Coronary artery (tissue), 2 donors: ENCODE measurements at regions not wholly inside any gene's neighbourhood (a gene's known extent, or its start where the extent isn't known, plus 50 kb on each side); places are given as distances from the start of the nearest gene placed in this dataset.

Source experiments
- DNase-seq: peaks from one replicate; pipeline ENCODE4 v3.0.0-alpha.2; 2017; ENCODE audit warnings: low spot score
- H3K27ac ChIP-seq, 2 donors: fragments of 200-600 bp; sonication (generic); one replicate each; pipeline ENCODE4 v1.5.1; 2016 to 2019
- H3K4me3 ChIP-seq: fragments of 200-600 bp; sonication (generic); 2 replicates; pipeline ENCODE4 v1.5.1; 2016; ENCODE audit warnings: mild to moderate bottlenecking, moderate library complexity
- TF ChIP-seq, protein P1 (sequence below): fragments of 200-600 bp; sonication (generic); IDR thresholded peaks from one replicate; pipeline ENCODE4 v1.5.1; 2019; ENCODE audit warnings: antibody characterized with exemption

DNA sequence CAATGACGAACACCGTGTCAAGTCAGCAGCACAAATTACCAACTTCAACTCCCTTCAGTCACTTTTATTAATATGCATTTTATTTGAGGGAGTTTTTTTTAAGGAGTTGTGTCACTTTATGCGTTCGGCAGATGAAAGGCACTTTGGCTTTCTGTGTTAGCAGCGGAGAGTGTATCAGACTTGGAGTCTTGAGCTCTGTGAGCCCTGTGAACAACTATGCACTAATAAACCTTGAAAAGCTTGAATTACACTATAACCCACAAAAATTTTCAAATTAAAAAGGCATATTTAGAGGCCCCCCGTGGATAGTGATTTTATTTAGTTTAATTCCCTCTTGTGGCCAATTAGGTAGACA lies 335.3 kb upstream of the NT5E start:
- TF ChIP-seq, protein P1, sequence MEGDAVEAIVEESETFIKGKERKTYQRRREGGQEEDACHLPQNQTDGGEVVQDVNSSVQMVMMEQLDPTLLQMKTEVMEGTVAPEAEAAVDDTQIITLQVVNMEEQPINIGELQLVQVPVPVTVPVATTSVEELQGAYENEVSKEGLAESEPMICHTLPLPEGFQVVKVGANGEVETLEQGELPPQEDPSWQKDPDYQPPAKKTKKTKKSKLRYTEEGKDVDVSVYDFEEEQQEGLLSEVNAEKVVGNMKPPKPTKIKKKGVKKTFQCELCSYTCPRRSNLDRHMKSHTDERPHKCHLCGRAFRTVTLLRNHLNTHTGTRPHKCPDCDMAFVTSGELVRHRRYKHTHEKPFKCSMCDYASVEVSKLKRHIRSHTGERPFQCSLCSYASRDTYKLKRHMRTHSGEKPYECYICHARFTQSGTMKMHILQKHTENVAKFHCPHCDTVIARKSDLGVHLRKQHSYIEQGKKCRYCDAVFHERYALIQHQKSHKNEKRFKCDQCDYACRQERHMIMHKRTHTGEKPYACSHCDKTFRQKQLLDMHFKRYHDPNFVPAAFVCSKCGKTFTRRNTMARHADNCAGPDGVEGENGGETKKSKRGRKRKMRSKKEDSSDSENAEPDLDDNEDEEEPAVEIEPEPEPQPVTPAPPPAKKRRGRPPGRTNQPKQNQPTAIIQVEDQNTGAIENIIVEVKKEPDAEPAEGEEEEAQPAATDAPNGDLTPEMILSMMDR, result no peak
- no peak for DNase-seq
- Histone ChIP-seq H3K27ac (no peak overlapping the region), H3K4me3 (peak overlapping the region; percentile 60)

GRCh38 chr6:85113934-85114580 lies 335.8 kb upstream of the NT5E start:
- Histone ChIP-seq H3K4me3 (peak overlapping the region; percentile 60), H3K27ac (no peak overlapping the region)
- TF ChIP-seq, protein P1, result no peak
- DNase-seq, result no peak

DNA sequence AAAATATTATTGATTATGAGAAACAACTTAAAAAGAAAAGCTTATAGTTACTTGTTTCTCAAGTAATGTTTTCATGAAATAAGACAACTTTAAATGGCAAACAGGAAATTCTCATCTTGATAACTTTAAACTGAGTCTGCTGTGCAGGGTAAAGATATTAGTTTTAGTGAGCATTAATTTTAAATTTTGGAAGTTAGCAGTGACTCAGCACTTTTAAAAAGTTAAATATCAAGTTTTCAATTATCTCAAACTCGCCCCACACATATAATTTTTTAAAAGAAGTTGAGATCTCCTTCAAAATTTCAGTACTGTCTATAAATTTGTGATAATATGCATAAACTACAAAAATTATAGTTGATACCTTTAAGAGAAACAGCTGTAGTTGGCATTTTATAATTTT lies 337.3 kb upstream of the NT5E start:
- Histone ChIP-seq H3K4me3 (no peak overlapping the region), H3K27ac (no peak overlapping the region)
- TF ChIP-seq, protein P1, result no peak
- no peak for DNase-seq

GRCh38 chr6:85111481-85112011 lies 338.3 kb upstream of the NT5E start:
- no peak for DNase-seq

DNA sequence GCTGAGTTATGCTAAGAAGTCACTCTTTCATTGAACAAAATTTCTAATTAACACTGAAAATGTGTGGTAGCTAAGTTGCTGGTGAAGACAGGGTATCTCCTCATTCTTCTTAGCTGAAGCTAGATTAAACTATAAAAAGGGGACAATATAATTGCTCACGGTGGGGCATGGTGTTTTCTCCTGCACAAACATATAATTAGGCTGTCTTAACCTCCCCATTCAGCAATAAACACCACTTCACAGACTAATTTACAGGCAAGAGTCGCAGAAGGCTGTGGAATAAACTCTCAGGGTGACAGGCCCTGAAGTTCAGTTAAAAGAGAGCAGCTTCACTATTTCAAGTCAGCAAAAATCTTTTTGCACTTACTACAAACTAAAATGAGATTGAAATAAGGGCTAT lies 338.9 kb upstream of the NT5E start:
- DNase-seq, result no peak
- Histone ChIP-seq H3K27ac (no peak overlapping the region), H3K4me3 (no peak overlapping the region)
- TF ChIP-seq, protein P1, result no peak

More at GRCh38 chr6:85111481-85112011, 338.3 kb upstream of the NT5E start:
- Histone ChIP-seq H3K4me3 (no peak overlapping the region), H3K27ac (no peak overlapping the region)
- TF ChIP-seq, protein P1, result no peak

DNA sequence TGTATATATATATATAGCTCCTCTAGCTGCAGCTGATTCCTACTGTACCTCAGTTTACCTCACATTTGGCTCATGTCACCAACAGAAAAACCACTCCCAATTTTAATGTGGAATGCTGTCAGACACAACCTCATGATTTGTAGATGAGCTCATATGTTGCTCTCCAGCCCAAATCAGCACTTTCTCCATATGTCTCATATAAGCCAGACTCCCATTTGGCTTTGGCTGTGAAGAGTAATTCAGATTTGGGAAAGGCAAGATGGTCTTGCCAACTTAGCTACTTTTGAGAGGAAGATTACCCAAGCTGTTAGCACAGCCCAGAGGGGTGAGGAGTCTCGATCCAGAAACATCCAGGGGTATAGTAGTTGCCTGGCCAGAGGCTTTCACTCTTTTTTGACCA lies 342.2 kb upstream of the NT5E start:
- TF ChIP-seq, protein P1, result no peak
- Histone ChIP-seq H3K27ac (no peak overlapping the region), H3K4me3 (no peak overlapping the region)
- no peak for DNase-seq

- TF ChIP-seq, protein P1, result no peak
- Histone ChIP-seq H3K4me3 (no peak overlapping the region), H3K27ac (no peak overlapping the region)
- DNase-seq, result no peak
Observed at GRCh38 chr6:85096976-85097375, 332.6 kb upstream of the TBX18 start.
